Thyroid gland (tissue), 4 donors: ENCODE measurements at regions not wholly inside any gene's neighbourhood (a gene's known extent, or its start where the extent isn't known, plus 50 kb on each side); places are given as distances from the start of the nearest gene placed in this dataset.

ENCODE experiments used
- DNase-seq, 2 donors: peaks; one replicate each; pipeline ENCODE4 v3.0.0-alpha.2; 2019
- H3K27ac ChIP-seq, 3 donors: fragments of 200-600 bp; sonication (generic); 1 replicate in 2 of 3; 2 replicates in 1 of 3; pipeline ENCODE4 v1.5.1; 2016 to 2019; ENCODE audit warnings: mild to moderate bottlenecking in 1 of 3, moderate library complexity in 1 of 3
- H3K27me3 ChIP-seq: fragments of 200-600 bp; sonication (generic); one replicate; pipeline ENCODE4 v1.5.1; 2019
- H3K36me3 ChIP-seq, 2 donors: fragments of 200-600 bp; sonication (generic); one replicate each; pipeline ENCODE4 v1.5.1; 2016 to 2019
- H3K4me1 ChIP-seq, 2 donors: fragments of 200-600 bp; sonication (generic); one replicate each; pipeline ENCODE4 v1.5.1; 2017 to 2019
- H3K4me3 ChIP-seq, 3 donors: fragments of 200-600 bp; sonication (generic); replicated peaks in 1 of 3; 1 replicate in 2 of 3; 2 replicates in 1 of 3; pipeline ENCODE4 v1.5.1; 2016; ENCODE audit warnings: mild to moderate bottlenecking in 1 of 3
- H3K9me3 ChIP-seq: fragments of 200-600 bp; sonication (generic); one replicate; pipeline ENCODE4 v1.5.1; 2017
- POLR2A ChIP-seq, 2 donors: fragments of 450-650 bp; IDR thresholded peaks; one replicate each; pipeline ENCODE4 v1.6.1; 2017; ENCODE audit warnings: antibody characterized with exemption in 2 of 2, mild to moderate bottlenecking in 2 of 2, moderate library complexity in 1 of 2
- WGBS, 2 donors: methylation state at CpG; one replicate each; pipeline ENCODE4 v1.1.5; 2017; 5-methylcytosine and 5-hydroxymethylcytosine counted together
- intact Hi-C: fragments of 100-400 bp; cut with DNase I; formaldehyde crosslinking; loops from one replicate; pipeline ENCODE4 v1.15.1; 2023
- TF ChIP-seq, protein P1 (sequence below), 6 experiments: fragments of 200-600 bp in 3 of 6; fragments of 450-650 bp in 3 of 6; sonication (generic) in 3 of 6; IDR thresholded peaks; one replicate each; pipeline ENCODE4 v1.5.1; 2016 to 2019; ENCODE audit warnings: antibody characterized with exemption in 6 of 6, mild to moderate bottlenecking in 2 of 6, inconsistent platforms in 1 of 6, moderate library complexity in 1 of 6

DNA sequence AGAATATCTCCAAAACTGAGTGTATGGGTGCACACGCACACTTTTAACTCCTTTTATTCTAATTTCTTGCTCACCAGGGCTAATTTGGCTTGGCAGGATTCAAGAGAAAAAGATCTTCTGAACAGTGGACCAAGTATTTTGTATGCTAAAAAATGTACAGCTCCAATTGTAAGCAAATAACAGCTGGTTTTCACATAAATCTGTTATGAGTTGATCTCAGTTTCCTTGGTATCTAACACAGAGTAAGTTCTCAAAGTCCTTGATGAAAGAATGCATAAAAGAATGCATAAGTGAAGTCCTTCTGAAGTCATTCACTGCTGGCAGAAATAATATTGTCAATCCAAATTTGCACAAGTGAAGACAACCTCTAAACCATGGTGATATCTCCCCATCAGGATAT is 213.0 kb downstream of the OMA1 start:
- no peak for DNase-seq
- no peaks in the 10 kb centered on the region for H3K9me3 ChIP-seq
- 93 to 96% methylated on average over 1 of the region's 1 CpG for WGBS, 2 donors
- no peaks in the 10 kb centered on the region for H3K4me1 ChIP-seq
- intact Hi-C loops = no loop called here
- no peaks in the 10 kb centered on the region for H3K36me3 ChIP-seq
- no peak overlapping the region for H3K4me3 ChIP-seq
- no peak overlapping the region for H3K27ac ChIP-seq
- no peak for TF ChIP-seq POLR2A (IDR thresholded peaks at IDR 0.05)
- TF ChIP-seq, protein P1, sequence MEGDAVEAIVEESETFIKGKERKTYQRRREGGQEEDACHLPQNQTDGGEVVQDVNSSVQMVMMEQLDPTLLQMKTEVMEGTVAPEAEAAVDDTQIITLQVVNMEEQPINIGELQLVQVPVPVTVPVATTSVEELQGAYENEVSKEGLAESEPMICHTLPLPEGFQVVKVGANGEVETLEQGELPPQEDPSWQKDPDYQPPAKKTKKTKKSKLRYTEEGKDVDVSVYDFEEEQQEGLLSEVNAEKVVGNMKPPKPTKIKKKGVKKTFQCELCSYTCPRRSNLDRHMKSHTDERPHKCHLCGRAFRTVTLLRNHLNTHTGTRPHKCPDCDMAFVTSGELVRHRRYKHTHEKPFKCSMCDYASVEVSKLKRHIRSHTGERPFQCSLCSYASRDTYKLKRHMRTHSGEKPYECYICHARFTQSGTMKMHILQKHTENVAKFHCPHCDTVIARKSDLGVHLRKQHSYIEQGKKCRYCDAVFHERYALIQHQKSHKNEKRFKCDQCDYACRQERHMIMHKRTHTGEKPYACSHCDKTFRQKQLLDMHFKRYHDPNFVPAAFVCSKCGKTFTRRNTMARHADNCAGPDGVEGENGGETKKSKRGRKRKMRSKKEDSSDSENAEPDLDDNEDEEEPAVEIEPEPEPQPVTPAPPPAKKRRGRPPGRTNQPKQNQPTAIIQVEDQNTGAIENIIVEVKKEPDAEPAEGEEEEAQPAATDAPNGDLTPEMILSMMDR (IDR thresholded peaks at IDR 0.05) = no peak
- no peaks in the 10 kb centered on the region for H3K27me3 ChIP-seq

DNA sequence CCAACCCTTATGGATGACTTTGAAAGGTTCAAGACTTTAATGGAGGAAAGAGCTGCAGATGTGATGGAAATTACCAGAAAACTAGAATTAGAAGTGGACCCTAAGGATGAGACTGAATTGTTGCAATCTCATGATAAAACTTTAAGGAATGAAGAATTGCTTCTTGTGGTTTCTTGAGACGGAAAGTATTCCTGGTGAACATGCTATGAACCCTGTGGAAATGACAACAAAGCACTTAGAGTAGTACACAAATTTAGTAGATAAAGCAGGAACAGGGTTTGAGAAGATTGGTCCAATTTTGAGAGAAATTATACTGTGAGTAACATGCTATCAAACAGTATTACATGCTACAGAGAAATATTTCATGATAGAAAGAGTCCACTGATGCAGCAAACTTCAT is 215.4 kb downstream of the OMA1 start:
- DNase-seq = no peak
- intact Hi-C loops = no loop called here
- no peak overlapping the region for H3K27ac ChIP-seq
- no peaks in the 10 kb centered on the region for H3K27me3 ChIP-seq
- H3K36me3 ChIP-seq = no peaks in the 10 kb centered on the region
- WGBS, 2 donors = 96 to 98% methylated on average over 1 of the region's 1 CpG
- TF ChIP-seq, protein P1 (IDR thresholded peaks at IDR 0.05) = no peak
- H3K9me3 ChIP-seq = no peaks in the 10 kb centered on the region
- H3K4me1 ChIP-seq = no peaks in the 10 kb centered on the region
- H3K4me3 ChIP-seq = no peak overlapping the region

DNA sequence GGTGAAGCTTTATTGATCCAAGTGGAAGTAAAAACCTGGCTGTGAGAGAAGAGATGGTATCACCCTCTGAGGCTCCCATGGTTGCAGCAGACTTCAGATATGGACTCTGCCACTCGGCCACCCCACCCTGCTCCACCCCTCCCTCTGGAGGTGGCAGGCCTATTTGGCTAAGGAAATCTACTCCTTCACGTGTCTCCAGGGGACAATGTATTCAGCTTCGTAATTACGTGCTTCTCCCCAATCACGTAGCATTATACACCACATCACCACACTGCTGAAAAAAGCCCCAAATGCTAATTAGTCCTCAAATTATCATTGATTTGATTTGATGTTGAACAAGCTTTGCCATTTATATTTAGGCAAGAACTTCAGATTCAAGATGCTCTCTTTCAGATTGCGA is 220.7 kb downstream of the OMA1 start:
- intact Hi-C loops = no loop called here
- WGBS, 2 donors = 59 to 63% methylated on average over 6 of the region's 6 CpGs
- no peak for DNase-seq
- H3K27ac ChIP-seq = no peak overlapping the region
- no peak for TF ChIP-seq POLR2A (IDR thresholded peaks at IDR 0.05)
- TF ChIP-seq, protein P1 (IDR thresholded peaks at IDR 0.05) = no peak
- no peaks in the 10 kb centered on the region for H3K9me3 ChIP-seq
- H3K4me1 ChIP-seq = no peaks in the 10 kb centered on the region
- H3K4me3 ChIP-seq = no peak overlapping the region
- no peaks in the 10 kb centered on the region for H3K27me3 ChIP-seq
- H3K36me3 ChIP-seq = no peaks in the 10 kb centered on the region

DNA sequence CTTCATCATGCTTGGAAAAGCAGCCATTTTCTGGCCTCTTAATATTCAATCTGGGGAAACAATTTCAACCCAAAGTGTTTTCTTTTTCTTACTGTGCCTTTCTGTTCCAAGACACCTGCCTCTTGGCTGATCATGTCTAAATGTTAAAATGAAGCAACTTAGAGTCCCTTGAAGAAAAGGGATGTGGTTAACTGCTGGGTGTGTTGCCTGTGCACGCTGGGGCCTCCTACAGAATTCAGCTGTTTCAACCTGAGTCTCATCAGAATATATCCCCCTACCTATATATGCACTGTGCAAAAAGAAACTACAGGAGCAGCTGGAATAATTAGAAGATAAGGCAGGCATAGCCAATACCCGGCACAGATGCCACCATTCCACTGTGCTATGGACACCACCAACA is 222.0 kb downstream of the OMA1 start:
- intact Hi-C loops = no loop called here
- Histone ChIP-seq H3K27me3 (no peaks in the 10 kb centered on the region), H3K9me3 (no peaks in the 10 kb centered on the region), H3K4me1 (no peaks in the 10 kb centered on the region), H3K27ac (no peak overlapping the region), H3K36me3 (no peaks in the 10 kb centered on the region), H3K4me3 (no peak overlapping the region)
- 65 to 80% methylated on average over 2 of the region's 2 CpGs for whole genome bisulfite sequencing, 2 donors
- no peak for TF ChIP-seq POLR2A (IDR thresholded peaks at IDR 0.05)
- TF ChIP-seq, protein P1 (IDR thresholded peaks at IDR 0.05) = no peak
- DNase-seq = no peak

DNA sequence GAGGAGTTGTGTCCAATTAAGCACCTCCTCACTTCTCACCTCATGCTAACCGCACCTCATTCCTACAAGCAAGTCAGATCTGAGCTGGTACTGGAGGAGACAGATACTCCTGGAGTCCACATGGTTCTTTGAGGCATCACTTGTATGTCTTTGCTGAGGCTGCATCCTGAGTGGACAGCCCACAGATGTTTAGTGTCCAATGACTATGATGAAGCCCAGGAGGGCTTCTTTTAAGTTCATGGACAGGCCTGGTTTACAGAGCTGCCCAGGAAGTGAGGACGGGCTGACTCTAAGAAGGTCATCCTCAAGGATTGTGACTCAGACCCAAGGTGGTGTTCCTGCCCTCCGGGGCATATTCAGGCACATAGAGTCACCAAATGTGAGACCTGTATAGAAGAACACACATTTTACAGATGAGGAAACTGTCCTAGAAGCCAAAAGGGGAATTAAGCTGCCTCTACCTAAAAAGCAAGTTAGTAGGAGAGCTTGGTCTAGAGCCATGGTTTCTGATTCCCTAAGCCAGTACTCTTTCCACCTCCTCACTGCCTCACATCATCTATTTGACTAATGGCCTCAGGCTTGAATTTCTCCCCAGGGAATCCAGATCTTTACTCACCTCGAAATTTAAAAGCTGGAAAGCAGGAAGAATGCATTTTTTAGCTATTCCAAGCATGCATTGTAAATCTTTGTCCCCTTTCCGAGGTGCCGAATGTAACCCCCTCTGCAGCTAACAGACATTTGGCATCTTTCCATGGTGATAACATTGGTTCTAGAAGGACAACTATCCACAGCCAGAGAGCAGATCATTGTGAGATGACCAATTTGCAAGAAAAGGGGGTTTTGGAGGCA is 228.1 kb downstream of the OMA1 start:
- DNase-seq = no peak
- 72 to 76% methylated on average over 6 of the region's 6 CpGs for WGBS, 2 donors
- Histone ChIP-seq H3K4me3 (no peak overlapping the region), H3K36me3 (no peaks in the 10 kb centered on the region), H3K27me3 (no peaks in the 10 kb centered on the region), H3K4me1 (no peaks in the 10 kb centered on the region), H3K27ac (no peak overlapping the region), H3K9me3 (no peaks in the 10 kb centered on the region)
- intact Hi-C loops = no loop called here
- TF ChIP-seq POLR2A (IDR thresholded peaks at IDR 0.05) = no peak
- TF ChIP-seq, protein P1 (IDR thresholded peaks at IDR 0.05) = no peak
